Neural progenitor cell (in vitro differentiated cells): ENCODE measurements at regions not wholly inside any gene's neighbourhood (a gene's known extent, or its start where the extent isn't known, plus 50 kb on each side); places are given as distances from the start of the nearest gene placed in this dataset.

Experiments
- EZH2 ChIP-seq: fragments of 200-600 bp; sonication (generic); IDR thresholded peaks from 2 replicates; pipeline ENCODE4 v1.6.1; 2017; ENCODE audit warnings: antibody characterized with exemption, mild to moderate bottlenecking, moderate library complexity
- EZH2phosphoT487 ChIP-seq: fragments of 200-600 bp; sonication (generic); IDR thresholded peaks from 2 replicates; pipeline ENCODE4 v1.6.1; 2017; ENCODE audit warnings: antibody characterized with exemption
- TF ChIP-seq, protein P1 (sequence below): fragments of 200-600 bp; sonication (generic); IDR thresholded peaks from 2 replicates; pipeline ENCODE4 v1.5.1; 2017; ENCODE audit warnings: antibody characterized with exemption, mild to moderate bottlenecking

DNA sequence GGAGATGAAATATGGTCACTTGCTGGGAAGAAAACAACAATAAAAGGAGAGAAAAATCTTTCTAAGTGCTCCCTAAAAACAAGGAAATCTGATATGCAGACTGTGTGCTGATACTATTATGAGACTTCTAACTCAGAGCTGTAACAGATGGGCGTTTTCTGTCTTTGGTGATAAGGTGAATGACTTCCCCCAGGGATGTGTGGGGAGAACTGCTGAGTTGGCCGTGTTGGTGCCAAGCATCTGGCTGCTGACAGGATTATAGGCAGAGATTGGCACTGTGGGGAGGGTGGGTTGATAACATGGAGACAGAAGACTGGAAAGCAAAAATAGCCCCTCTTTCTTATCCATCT lies 438.5 kb upstream of the PLXNA2 start:
- TF ChIP-seq, protein P1, sequence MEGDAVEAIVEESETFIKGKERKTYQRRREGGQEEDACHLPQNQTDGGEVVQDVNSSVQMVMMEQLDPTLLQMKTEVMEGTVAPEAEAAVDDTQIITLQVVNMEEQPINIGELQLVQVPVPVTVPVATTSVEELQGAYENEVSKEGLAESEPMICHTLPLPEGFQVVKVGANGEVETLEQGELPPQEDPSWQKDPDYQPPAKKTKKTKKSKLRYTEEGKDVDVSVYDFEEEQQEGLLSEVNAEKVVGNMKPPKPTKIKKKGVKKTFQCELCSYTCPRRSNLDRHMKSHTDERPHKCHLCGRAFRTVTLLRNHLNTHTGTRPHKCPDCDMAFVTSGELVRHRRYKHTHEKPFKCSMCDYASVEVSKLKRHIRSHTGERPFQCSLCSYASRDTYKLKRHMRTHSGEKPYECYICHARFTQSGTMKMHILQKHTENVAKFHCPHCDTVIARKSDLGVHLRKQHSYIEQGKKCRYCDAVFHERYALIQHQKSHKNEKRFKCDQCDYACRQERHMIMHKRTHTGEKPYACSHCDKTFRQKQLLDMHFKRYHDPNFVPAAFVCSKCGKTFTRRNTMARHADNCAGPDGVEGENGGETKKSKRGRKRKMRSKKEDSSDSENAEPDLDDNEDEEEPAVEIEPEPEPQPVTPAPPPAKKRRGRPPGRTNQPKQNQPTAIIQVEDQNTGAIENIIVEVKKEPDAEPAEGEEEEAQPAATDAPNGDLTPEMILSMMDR, result no peak
- TF ChIP-seq EZH2 (no peak), EZH2phosphoT487 (no peak)
